ENCODE measurements at regions not wholly inside any gene's neighbourhood (a gene's known extent, or its start where the extent isn't known, plus 50 kb on each side); places are given as distances from the start of the nearest gene placed in this dataset.

GRCh38 chr9:84163052-84163650 lies 177.4 kb downstream of the SLC28A3 start:
- peak in 2 of 8 experiments; percentile 70 to 85 for ATAC-seq (replicated peaks in 6 of 8)
- no peak overlapping the region for H3K4me3 ChIP-seq
- 7 to 100% (median 68%) methylated on average over 1 to 5 of the region's 5 CpGs for WGBS, 10 experiments
- H3K27ac ChIP-seq = no peak overlapping the region
- in situ Hi-C loops (cut with MboI; ENCODE audit: low pct_unique_long_range_greater_than_20kb in 2 of 9, low sequenced_read_pairs in 9 of 9, unreplicated experiment in 9 of 9) = no loop called here
- H3K4me1 ChIP-seq (replicated peaks in 1 of 2) = peaks cover 0 to 9% of the 10 kb centered on the region in 2 donors

GRCh38 chr9:84166891-84167290 lies 173.7 kb downstream of the SLC28A3 start:
- Histone ChIP-seq H3K4me3 (no peak overlapping the region), H3K27ac (no peak overlapping the region)
- no peak for ATAC-seq (replicated peaks in 6 of 8)

GRCh38 chr9:84169240-84169639 lies 171.3 kb downstream of the SLC28A3 start:
- no peak overlapping the region for H3K4me3 ChIP-seq
- in situ Hi-C loops (cut with MboI; ENCODE audit: low pct_unique_long_range_greater_than_20kb in 2 of 9, low sequenced_read_pairs in 9 of 9, unreplicated experiment in 9 of 9) = no loop called here
- ATAC-seq (replicated peaks in 6 of 8) = no peak
- no peak overlapping the region for H3K27ac ChIP-seq
- no peaks in the 10 kb centered on the region for H3K4me1 ChIP-seq (replicated peaks in 1 of 2)

More at GRCh38 chr9:84166891-84167290, 173.7 kb downstream of the SLC28A3 start:
- 40 to 80% (median 65%) methylated on average over 1 to 12 of the region's 13 CpGs; no CpG with 5 or more reads in 3 of the 10 experiments for WGBS, 10 experiments
- H3K4me1 ChIP-seq (replicated peaks in 1 of 2) = no peaks in the 10 kb centered on the region
- in situ Hi-C loops (cut with MboI; ENCODE audit: low pct_unique_long_range_greater_than_20kb in 2 of 9, low sequenced_read_pairs in 9 of 9, unreplicated experiment in 9 of 9) = no loop called here

GRCh38 chr9:84170521-84171141 lies 169.9 kb downstream of the SLC28A3 start:
- ATAC-seq (replicated peaks in 6 of 8) = peak; percentile 19 to 98 (median 66)
- WGBS, 10 experiments = 20 to 93% (median 81%) methylated on average over 2 to 3 of the region's 9 CpGs; no CpG with 5 or more reads in 7 of the 10 experiments
- H3K4me1 ChIP-seq (replicated peaks in 1 of 2) = no peaks in the 10 kb centered on the region

DNA sequence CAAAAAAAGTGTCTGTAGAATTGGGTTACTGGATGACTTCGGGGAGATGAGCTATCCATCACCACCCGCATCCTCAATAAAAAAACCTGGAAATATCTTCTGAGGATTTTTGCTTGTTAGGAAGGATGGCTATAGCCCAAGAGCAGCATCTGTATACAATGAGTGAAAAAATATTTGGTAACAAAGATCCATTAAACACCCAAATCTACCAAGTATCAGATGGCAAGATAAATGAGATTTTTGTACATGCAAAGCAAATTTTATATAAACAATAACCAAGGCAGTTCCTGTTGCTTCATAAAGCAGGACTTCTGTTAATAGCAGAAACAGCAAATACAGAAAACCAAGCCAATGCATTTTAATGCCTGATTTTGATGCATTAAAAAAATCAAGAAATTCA lies 166.6 kb downstream of the SLC28A3 start:
- no peaks in the 10 kb centered on the region for H3K4me1 ChIP-seq (replicated peaks in 1 of 2)
- ATAC-seq (replicated peaks in 6 of 8) = no peak
- H3K4me3 ChIP-seq = no peak overlapping the region
- in situ Hi-C loops (cut with MboI; ENCODE audit: low pct_unique_long_range_greater_than_20kb in 2 of 9, low sequenced_read_pairs in 9 of 9, unreplicated experiment in 9 of 9) = no loop called here
- H3K27ac ChIP-seq = no peak overlapping the region
- WGBS, 10 experiments = 40 to 100% (median 84%) methylated on average over 1 to 2 of the region's 2 CpGs; no CpG with 5 or more reads in 1 of the 10 experiments

More at GRCh38 chr9:84170521-84171141, 169.9 kb downstream of the SLC28A3 start:
- no peak overlapping the region for H3K4me3 ChIP-seq
- H3K27ac ChIP-seq = no peak overlapping the region
- in situ Hi-C loops (cut with MboI; ENCODE audit: low pct_unique_long_range_greater_than_20kb in 2 of 9, low sequenced_read_pairs in 9 of 9, unreplicated experiment in 9 of 9) = no loop called here

DNA sequence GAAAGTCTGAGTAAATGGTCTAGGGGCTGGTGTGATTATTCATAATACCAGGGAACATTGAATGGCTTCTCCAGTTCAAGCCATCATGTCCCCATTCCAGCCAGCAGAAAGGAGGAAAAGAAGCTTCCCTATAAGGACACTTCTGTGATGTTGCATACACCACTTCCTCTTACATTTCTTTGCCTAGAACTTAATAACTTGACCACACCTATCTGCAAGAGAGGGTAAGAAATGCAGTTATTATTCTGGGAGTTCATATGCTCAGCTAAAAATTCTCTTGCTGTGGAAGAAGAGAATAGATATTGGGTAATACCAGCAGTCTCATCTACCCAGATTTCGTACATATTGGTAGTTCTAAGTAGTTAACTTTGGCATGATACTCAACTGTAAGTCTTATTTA lies 166.1 kb downstream of the SLC28A3 start:
- Histone ChIP-seq H3K4me3 (no peak overlapping the region), H3K4me1 (replicated peaks in 1 of 2) (no peaks in the 10 kb centered on the region), H3K27ac (no peak overlapping the region)
- 0 to 100% (median 67%) methylated on average over 1 of the region's 1 CpG; no CpG with 5 or more reads in 1 of the 10 experiments for WGBS, 10 experiments
- peak in 3 of 8 experiments; percentile 16 to 34 (median 25) for ATAC-seq (replicated peaks in 6 of 8)
- in situ Hi-C loops (cut with MboI; ENCODE audit: low pct_unique_long_range_greater_than_20kb in 2 of 9, low sequenced_read_pairs in 9 of 9, unreplicated experiment in 9 of 9) = no loop called here

DNA sequence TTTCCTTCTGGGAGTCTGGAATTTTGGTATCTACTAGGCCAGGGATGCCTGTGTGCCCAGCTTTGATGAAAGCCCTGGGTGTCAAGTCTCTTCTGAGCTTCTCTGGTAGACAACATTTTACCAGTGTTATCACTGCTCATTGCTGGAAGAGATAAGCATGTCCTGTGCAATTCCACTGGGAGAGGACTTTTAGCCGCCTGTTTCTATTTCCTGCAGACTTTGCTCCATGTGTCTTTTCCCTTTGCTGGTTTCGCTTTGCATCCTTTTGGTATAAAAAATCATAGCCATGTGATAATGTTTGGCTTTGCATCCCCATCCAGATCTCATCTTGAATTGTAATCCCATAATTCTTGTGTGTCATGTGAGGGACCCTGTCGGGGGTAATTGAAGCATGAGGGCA lies 163.2 kb downstream of the SLC28A3 start:
- Histone ChIP-seq H3K27ac (no peak overlapping the region), H3K4me1 (replicated peaks in 1 of 2) (peaks cover 5% of the 10 kb centered on the region in 2 donors), H3K4me3 (no peak overlapping the region)
- WGBS, 10 experiments = 61 to 100% (median 90%) methylated on average over 1 to 3 of the region's 3 CpGs; no CpG with 5 or more reads in 3 of the 10 experiments
- in situ Hi-C loops (cut with MboI; ENCODE audit: low pct_unique_long_range_greater_than_20kb in 2 of 9, low sequenced_read_pairs in 9 of 9, unreplicated experiment in 9 of 9) = no loop called here
- no peak for ATAC-seq (replicated peaks in 6 of 8)

GRCh38 chr9:84179531-84179930 lies 161.0 kb downstream of the SLC28A3 start:
- Histone ChIP-seq H3K4me1 (replicated peaks in 1 of 2) (peaks cover 5% of the 10 kb centered on the region in 2 donors), H3K27ac (no peak overlapping the region), H3K4me3 (no peak overlapping the region)
- in situ Hi-C loops (cut with MboI; ENCODE audit: low pct_unique_long_range_greater_than_20kb in 2 of 9, low sequenced_read_pairs in 9 of 9, unreplicated experiment in 9 of 9) = no loop called here
- WGBS, 10 experiments = 0 to 100% (median 81%) methylated on average over 1 to 5 of the region's 5 CpGs; no CpG with 5 or more reads in 2 of the 10 experiments
- ATAC-seq (replicated peaks in 6 of 8) = no peak

GRCh38 chr9:84187090-84187489 lies 153.5 kb downstream of the SLC28A3 start:
- Histone ChIP-seq H3K4me3 (no peak overlapping the region), H3K27ac (no peak overlapping the region), H3K4me1 (replicated peaks in 1 of 2) (peaks cover 3% of the 10 kb centered on the region in 2 donors)
- peak in 1 of 8 experiments; percentile 55 for ATAC-seq (replicated peaks in 6 of 8)
- in situ Hi-C loops (cut with MboI; ENCODE audit: low pct_unique_long_range_greater_than_20kb in 2 of 9, low sequenced_read_pairs in 9 of 9, unreplicated experiment in 9 of 9) = no loop called here
- WGBS, 10 experiments = 60 to 100% (median 91%) methylated on average over 1 to 5 of the region's 5 CpGs

- 30 to 94% (median 69%) methylated on average over 2 to 7 of the region's 7 CpGs; no CpG with 5 or more reads in 2 of the 10 experiments for WGBS, 10 experiments
- in situ Hi-C loops (cut with MboI; ENCODE audit: low pct_unique_long_range_greater_than_20kb in 2 of 9, low sequenced_read_pairs in 9 of 9, unreplicated experiment in 9 of 9) = no loop called here
- no peak overlapping the region for H3K4me3 ChIP-seq
- ATAC-seq (replicated peaks in 6 of 8) = peak in 2 of 8 experiments; percentile 36 to 58
- no peaks in the 10 kb centered on the region for H3K4me1 ChIP-seq (replicated peaks in 1 of 2)
- H3K27ac ChIP-seq = no peak overlapping the region
Measured at GRCh38 chr9:84189904-84190303, 150.7 kb downstream of the SLC28A3 start.

GRCh38 chr9:84190411-84190810 lies 150.1 kb downstream of the SLC28A3 start:
- H3K27ac ChIP-seq = no peak overlapping the region
- in situ Hi-C loops (cut with MboI; ENCODE audit: low pct_unique_long_range_greater_than_20kb in 2 of 9, low sequenced_read_pairs in 9 of 9, unreplicated experiment in 9 of 9) = no loop called here
- ATAC-seq (replicated peaks in 6 of 8) = no peak
- WGBS, 10 experiments = 78 to 100% (median 93%) methylated on average over 1 to 2 of the region's 2 CpGs; no CpG with 5 or more reads in 1 of the 10 experiments
- no peak overlapping the region for H3K4me3 ChIP-seq
- H3K4me1 ChIP-seq (replicated peaks in 1 of 2) = no peaks in the 10 kb centered on the region

DNA sequence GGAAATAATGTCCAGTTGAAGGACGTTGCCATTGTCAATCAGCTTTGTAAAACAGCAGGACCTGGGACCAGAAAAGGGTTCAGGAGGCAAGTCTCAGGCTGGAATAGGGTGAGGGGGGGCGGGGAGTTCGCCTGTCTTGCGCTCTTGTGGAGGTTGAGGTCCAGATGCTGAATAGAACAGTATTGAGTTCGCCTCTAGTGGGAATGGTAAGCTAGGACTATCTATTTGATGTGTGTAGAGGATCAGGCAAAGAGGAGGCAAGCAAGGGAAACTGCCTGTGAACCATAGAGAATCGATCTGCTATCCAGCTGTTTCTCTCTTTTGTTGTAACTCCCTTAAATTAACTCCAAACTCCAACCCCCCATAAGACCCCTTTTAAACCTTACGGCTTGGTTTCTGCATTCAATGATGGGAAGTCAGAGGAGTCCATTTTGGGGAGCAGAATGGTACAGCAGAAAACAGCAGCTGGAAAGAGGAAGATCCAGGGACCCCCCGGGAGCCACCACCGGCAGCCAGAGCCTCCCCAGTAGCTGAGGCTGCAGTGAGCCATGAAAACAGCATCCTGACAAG lies 133.7 kb downstream of the SLC28A3 start:
- 15 to 100% (median 46%) methylated on average over 1 to 9 of the region's 9 CpGs; no CpG with 5 or more reads in 2 of the 10 experiments for WGBS, 10 experiments
- no peak overlapping the region for H3K27ac ChIP-seq

DNA sequence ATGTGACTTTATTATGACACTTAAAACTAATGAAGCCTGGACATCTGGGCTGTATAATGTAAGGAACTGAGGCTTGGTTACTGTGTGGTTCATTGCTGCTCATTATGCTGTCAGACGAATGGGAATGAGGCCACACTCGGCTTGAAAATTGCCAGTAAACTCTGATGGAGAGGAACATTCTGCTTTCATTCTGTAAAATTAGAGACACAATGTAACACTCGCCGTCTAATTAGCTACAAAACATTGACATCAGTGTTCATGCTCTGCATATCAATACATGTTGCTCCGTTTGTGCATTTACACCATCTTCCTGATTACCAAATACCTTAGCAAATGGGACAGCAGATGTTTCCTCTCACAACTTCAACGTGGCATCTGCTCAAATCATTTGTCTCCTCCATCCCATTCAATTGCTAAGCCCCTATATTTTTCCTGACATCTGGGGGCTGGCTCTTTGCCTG lies 133.0 kb downstream of the SLC28A3 start:
- Histone ChIP-seq H3K4me1 (replicated peaks in 1 of 2) (peaks cover 4 to 7% of the 10 kb centered on the region in 2 donors), H3K4me3 (no peak overlapping the region), H3K27ac (no peak overlapping the region)
- in situ Hi-C loops (cut with MboI; ENCODE audit: low pct_unique_long_range_greater_than_20kb in 2 of 9, low sequenced_read_pairs in 9 of 9, unreplicated experiment in 9 of 9) = no loop called here
- WGBS, 10 experiments = 12 to 80% (median 20%) methylated on average over 1 to 6 of the region's 6 CpGs; no CpG with 5 or more reads in 1 of the 10 experiments
- ATAC-seq (replicated peaks in 6 of 8) = peak in 6 of 8 experiments; percentile 19 to 75 (median 46)

More for the DNA sequence above, 133.7 kb downstream of the SLC28A3 start:
- no peak overlapping the region for H3K4me3 ChIP-seq
- peaks cover 4 to 7% of the 10 kb centered on the region in 2 donors for H3K4me1 ChIP-seq (replicated peaks in 1 of 2)
- in situ Hi-C loops (cut with MboI; ENCODE audit: low pct_unique_long_range_greater_than_20kb in 2 of 9, low sequenced_read_pairs in 9 of 9, unreplicated experiment in 9 of 9) = no loop called here
- peak in 4 of 8 experiments; percentile 10 to 20 (median 14) for ATAC-seq (replicated peaks in 6 of 8)
